ENCODE measurements at regions not wholly inside any gene's neighbourhood (a gene's known extent, or its start where the extent isn't known, plus 50 kb on each side); places are given as distances from the start of the nearest gene placed in this dataset.

DNA sequence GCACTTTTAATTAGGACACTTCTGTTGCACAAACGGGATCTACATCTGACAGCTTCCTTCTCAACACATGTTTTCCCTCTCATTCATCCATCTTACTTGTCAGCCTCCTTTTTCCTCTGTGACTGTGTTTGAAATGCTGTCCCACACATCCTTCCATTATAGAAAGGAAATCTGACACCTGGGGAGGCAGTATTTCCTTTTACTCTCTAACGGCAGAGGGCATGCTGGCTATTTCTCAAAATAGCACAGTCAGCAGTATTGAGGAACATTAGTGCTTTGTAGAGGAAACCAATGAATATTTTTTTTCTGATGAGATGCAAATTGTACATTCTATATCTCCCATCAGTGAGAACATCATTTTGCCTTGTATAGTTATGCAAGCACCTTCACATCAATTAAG, 668.7 kb downstream of the SLC4A3 start:
- Histone ChIP-seq H2AFZ (ENCODE audit: low read depth, low read length) (no peak overlapping the region), H3K9me3 (replicated peaks; ENCODE audit: control insufficient read depth, insufficient read depth, low read depth, low read length) (0 out of 2 replicates have a peak, but pooled peaks cover 2% of the 10 kb centered on the region), H3K4me1 (replicated peaks in 1 of 2; ENCODE audit: control insufficient read depth in 2 of 2, insufficient read depth in 2 of 2, low read length in 2 of 2) (no peaks in the 10 kb centered on the region), H3K36me3 (ENCODE audit: control insufficient read depth, insufficient read depth, low read length) (no peaks in the 10 kb centered on the region), H3K4me3 (no peak overlapping the region), H3K9ac (ENCODE audit: insufficient read depth in 1 of 2, low read depth in 2 of 2, low read length in 2 of 2) (no peak overlapping the region), H4K20me1 (replicated peaks; ENCODE audit: control insufficient read depth, insufficient read depth, low read length) (no peaks in the 10 kb centered on the region), H3K4me2 (ENCODE audit: insufficient read depth, low read length) (no peak overlapping the region), H3K27me3 (ENCODE audit: control insufficient read depth in 2 of 2, insufficient read depth in 2 of 2, low read length in 2 of 2) (no peaks in the 10 kb centered on the region), H3K9me1 (ENCODE audit: control insufficient read depth, insufficient read depth, low read length) (no peaks in the 10 kb centered on the region), H3K27ac (ENCODE audit: extremely low read depth, low read depth, low read length) (no peak overlapping the region), H3K79me2 (ENCODE audit: control insufficient read depth, insufficient read depth, low read length) (no peaks in the 10 kb centered on the region)
- peak; percentile 67 for TF ChIP-seq ZNF316 (IDR thresholded peaks at IDR 0.05)
- peak; percentile 66 for TF ChIP-seq MAFG (tag; conservative IDR thresholded peaks at IDR 0.05)
- TF ChIP-seq MAFK (IDR thresholded peaks at IDR 0.05; ENCODE audit: low read length) = peak; percentile 90
- TF ChIP-seq, protein P1, sequence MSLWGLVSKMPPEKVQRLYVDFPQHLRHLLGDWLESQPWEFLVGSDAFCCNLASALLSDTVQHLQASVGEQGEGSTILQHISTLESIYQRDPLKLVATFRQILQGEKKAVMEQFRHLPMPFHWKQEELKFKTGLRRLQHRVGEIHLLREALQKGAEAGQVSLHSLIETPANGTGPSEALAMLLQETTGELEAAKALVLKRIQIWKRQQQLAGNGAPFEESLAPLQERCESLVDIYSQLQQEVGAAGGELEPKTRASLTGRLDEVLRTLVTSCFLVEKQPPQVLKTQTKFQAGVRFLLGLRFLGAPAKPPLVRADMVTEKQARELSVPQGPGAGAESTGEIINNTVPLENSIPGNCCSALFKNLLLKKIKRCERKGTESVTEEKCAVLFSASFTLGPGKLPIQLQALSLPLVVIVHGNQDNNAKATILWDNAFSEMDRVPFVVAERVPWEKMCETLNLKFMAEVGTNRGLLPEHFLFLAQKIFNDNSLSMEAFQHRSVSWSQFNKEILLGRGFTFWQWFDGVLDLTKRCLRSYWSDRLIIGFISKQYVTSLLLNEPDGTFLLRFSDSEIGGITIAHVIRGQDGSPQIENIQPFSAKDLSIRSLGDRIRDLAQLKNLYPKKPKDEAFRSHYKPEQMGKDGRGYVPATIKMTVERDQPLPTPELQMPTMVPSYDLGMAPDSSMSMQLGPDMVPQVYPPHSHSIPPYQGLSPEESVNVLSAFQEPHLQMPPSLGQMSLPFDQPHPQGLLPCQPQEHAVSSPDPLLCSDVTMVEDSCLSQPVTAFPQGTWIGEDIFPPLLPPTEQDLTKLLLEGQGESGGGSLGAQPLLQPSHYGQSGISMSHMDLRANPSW (CRISPR knock-in tag; IDR thresholded peaks at IDR 0.05) = no peak
- peak; percentile 85 for TF ChIP-seq MAFF (IDR thresholded peaks at IDR 0.05; ENCODE audit: low read length)
- peak; percentile 59 for TF ChIP-seq C11orf30 (IDR thresholded peaks at IDR 0.05; ENCODE audit: low read depth)
- ChIA-PET CTCF (ENCODE audit: low intra/inter-chr PET ratio) (no interaction called here), POLR2A (interaction anchor here (0.7 kb wide), 1 partner anchor 15 kb away, joined by 5 read pairs; no protein-coding TSS in a partner anchor)
- DNase-seq (ENCODE audit: extremely low read depth in 1 of 4, low spot score in 3 of 4) (no peak), FAIRE-seq (no peak), ATAC-seq (no peak)
- 0% methylated on average over 2 of the region's 2 CpGs for WGBS (ENCODE audit: insufficient coverage, low coverage, missing lambda C conversion rate)
- in situ Hi-C loops (cut with MboI) (no loop called here), intact Hi-C loops (cut with micrococcal nuclease) (no loop called here)
- BruUV-seq (replicated peaks) = no TSS peak

Measured in K562 (cell line).